ENCODE measurements at regions not wholly inside any gene's neighbourhood (a gene's known extent, or its start where the extent isn't known, plus 50 kb on each side); places are given as distances from the start of the nearest gene placed in this dataset.

DNA sequence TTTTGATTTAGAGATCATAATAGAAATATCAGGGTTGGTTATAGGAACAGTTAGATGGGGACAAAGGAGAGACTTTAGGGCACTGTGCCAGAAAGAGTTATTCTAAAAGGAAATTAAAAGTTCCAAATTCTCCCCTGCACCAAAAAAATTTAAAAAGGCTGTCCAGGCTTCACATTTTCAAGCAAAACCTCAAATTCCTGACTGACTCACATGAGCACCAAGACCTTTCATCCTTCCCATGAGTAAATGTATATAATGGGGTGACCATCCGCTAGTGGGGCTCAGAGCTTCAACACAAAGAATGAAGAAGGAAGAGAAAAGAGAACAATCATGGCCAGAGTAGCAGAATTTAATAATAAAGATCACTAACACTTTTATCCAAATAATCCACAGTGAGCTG is 131.6 kb upstream of the MROH9 start:
- TF ChIP-seq, protein P1, sequence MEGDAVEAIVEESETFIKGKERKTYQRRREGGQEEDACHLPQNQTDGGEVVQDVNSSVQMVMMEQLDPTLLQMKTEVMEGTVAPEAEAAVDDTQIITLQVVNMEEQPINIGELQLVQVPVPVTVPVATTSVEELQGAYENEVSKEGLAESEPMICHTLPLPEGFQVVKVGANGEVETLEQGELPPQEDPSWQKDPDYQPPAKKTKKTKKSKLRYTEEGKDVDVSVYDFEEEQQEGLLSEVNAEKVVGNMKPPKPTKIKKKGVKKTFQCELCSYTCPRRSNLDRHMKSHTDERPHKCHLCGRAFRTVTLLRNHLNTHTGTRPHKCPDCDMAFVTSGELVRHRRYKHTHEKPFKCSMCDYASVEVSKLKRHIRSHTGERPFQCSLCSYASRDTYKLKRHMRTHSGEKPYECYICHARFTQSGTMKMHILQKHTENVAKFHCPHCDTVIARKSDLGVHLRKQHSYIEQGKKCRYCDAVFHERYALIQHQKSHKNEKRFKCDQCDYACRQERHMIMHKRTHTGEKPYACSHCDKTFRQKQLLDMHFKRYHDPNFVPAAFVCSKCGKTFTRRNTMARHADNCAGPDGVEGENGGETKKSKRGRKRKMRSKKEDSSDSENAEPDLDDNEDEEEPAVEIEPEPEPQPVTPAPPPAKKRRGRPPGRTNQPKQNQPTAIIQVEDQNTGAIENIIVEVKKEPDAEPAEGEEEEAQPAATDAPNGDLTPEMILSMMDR (IDR thresholded peaks at IDR 0.05) = no peak
- TF ChIP-seq POLR2A (IDR thresholded peaks at IDR 0.05) = no peak

Data from body of pancreas (tissue), 4 donors.